Activated CD4-positive, alpha-beta T cell treated with anti-CD3 and anti-CD28 coated beads, Interleukin-2, Interleukin-4, amounts not matched to agents 100 ng/mL and 50 ng/mL, durations not matched to agents 16 hours and 8 hours (primary cell): ENCODE measurements at regions not wholly inside any gene's neighbourhood (a gene's known extent, or its start where the extent isn't known, plus 50 kb on each side); places are given as distances from the start of the nearest gene placed in this dataset.

Source experiments
- DNase-seq: peaks from one replicate; pipeline ENCODE4 v3.0.0-alpha.2; 2020; ENCODE audit warnings: low spot score

GRCh38 chr16:85971902-85972638, 73.1 kb downstream of the IRF8 start:
- DNase-seq = no peak

- DNase-seq = no peak
Measured at GRCh38 chr16:85974428-85975375, 75.7 kb downstream of the IRF8 start.

- no peak for DNase-seq
Measured at GRCh38 chr16:85975451-85975981, 76.6 kb downstream of the IRF8 start.

- DNase-seq = no peak
Measured at GRCh38 chr16:85978291-85978775, 79.4 kb downstream of the IRF8 start.

- DNase-seq = no peak
Measured at GRCh38 chr16:85978976-85979375, 80.0 kb downstream of the IRF8 start.

GRCh38 chr16:85979605-85980004, 80.6 kb downstream of the IRF8 start:
- no peak for DNase-seq

GRCh38 chr16:85980686-85981085, 81.7 kb downstream of the IRF8 start:
- no peak for DNase-seq

GRCh38 chr16:85981826-85982562, 83.0 kb downstream of the IRF8 start:
- no peak for DNase-seq

GRCh38 chr16:85982563-85982939, 83.6 kb downstream of the IRF8 start:
- DNase-seq = no peak

GRCh38 chr16:85983064-85983463, 84.1 kb downstream of the IRF8 start:
- no peak for DNase-seq

GRCh38 chr16:85983606-85984230, 84.8 kb downstream of the IRF8 start:
- no peak for DNase-seq

- DNase-seq = no peak
Measured at GRCh38 chr16:85984231-85984880, 85.4 kb downstream of the IRF8 start.

GRCh38 chr16:85984947-85985451, 86.0 kb downstream of the IRF8 start:
- DNase-seq = no peak

- DNase-seq = no peak
Measured at GRCh38 chr16:85986931-85987749, 88.2 kb downstream of the IRF8 start.

- no peak for DNase-seq
Measured at GRCh38 chr16:85987750-85988078, 88.8 kb downstream of the IRF8 start.

- peak; percentile 20 for DNase-seq
Measured at GRCh38 chr16:85988306-85988705, 89.3 kb downstream of the IRF8 start.

GRCh38 chr16:85988723-85989313, 89.9 kb downstream of the IRF8 start:
- peak; percentile 33 for DNase-seq

GRCh38 chr16:85989376-85989775, 90.4 kb downstream of the IRF8 start:
- DNase-seq = no peak

GRCh38 chr16:85989863-85990643, 91.1 kb downstream of the IRF8 start:
- no peak for DNase-seq
